Loucy (cell line): ENCODE measurements at regions not wholly inside any gene's neighbourhood (a gene's known extent, or its start where the extent isn't known, plus 50 kb on each side); places are given as distances from the start of the nearest gene placed in this dataset.

ENCODE experiments used
- H2AFZ ChIP-seq: fragments of 200-600 bp; sonication (generic); 2 replicates; pipeline ENCODE4 v1.6.0; 2016; ENCODE audit warnings: antibody characterized with exemption, mild to moderate bottlenecking, low read length, moderate library complexity
- H3F3A ChIP-seq: fragments of 200-600 bp; 2 replicates; pipeline ENCODE4 v1.6.0; 2016; ENCODE audit warnings: antibody characterized with exemption, low read depth, mild to moderate bottlenecking
- H3K27me3 ChIP-seq: fragments of 200-600 bp; sonication (generic); 2 replicates; pipeline ENCODE4 v1.6.1; 2014; ENCODE audit warnings: low read length, mild to moderate bottlenecking; ENCODE audit not compliant: insufficient read depth, poor library complexity, severe bottlenecking
- H3K36me3 ChIP-seq: fragments of 200-600 bp; sonication (generic); 2 replicates; pipeline ENCODE4 v1.6.1; 2016; ENCODE audit warnings: low read length; ENCODE audit not compliant: insufficient read depth
- H3K4me1 ChIP-seq: fragments of 200-600 bp; sonication (generic); 2 replicates; pipeline ENCODE4 v1.5.1; 2014; ENCODE audit warnings: low read length, mild to moderate bottlenecking; ENCODE audit not compliant: insufficient read depth, poor library complexity, severe bottlenecking
- H3K4me2 ChIP-seq: fragments of 200-600 bp; sonication (generic); 2 replicates; pipeline ENCODE4 v1.6.0; 2014; ENCODE audit warnings: antibody characterized with exemption, low read length, low read depth, mild to moderate bottlenecking; ENCODE audit not compliant: poor library complexity, severe bottlenecking
- H3K4me3 ChIP-seq: fragments of 200-600 bp; sonication (generic); 2 replicates; pipeline ENCODE4 v1.5.1; 2014; ENCODE audit warnings: low read length, mild to moderate bottlenecking, mixed read lengths; ENCODE audit not compliant: poor library complexity, severe bottlenecking
- H3K79me2 ChIP-seq: fragments of 200-600 bp; sonication (generic); 2 replicates; pipeline ENCODE4 v1.6.1; 2014; ENCODE audit warnings: low read length; ENCODE audit not compliant: insufficient read depth
- H3K9ac ChIP-seq: fragments of 200-600 bp; sonication (generic); 2 replicates; pipeline ENCODE4 v1.6.0; 2014; ENCODE audit warnings: mild to moderate bottlenecking, low read depth, low read length, moderate library complexity; ENCODE audit not compliant: poor library complexity, severe bottlenecking
- H3K9me2 ChIP-seq: fragments of 200-600 bp; sonication (generic); replicated peaks from 2 replicates; pipeline ENCODE4 v1.6.1; 2016; ENCODE audit warnings: low read depth, low read length, mixed read lengths
- H3K9me3 ChIP-seq: fragments of 200-600 bp; sonication (generic); 2 replicates; pipeline ENCODE4 v1.6.1; 2014; ENCODE audit warnings: mild to moderate bottlenecking, antibody characterized with exemption, low read length, low read depth; ENCODE audit not compliant: insufficient read depth
- H4K20me1 ChIP-seq: fragments of 200-600 bp; sonication (generic); 2 replicates; pipeline ENCODE4 v1.6.0; 2014; ENCODE audit warnings: antibody characterized with exemption, low read length, mild to moderate bottlenecking; ENCODE audit not compliant: insufficient read depth, poor library complexity, severe bottlenecking
- CTCF ChIP-seq: fragments of 200-600 bp; sonication (generic); conservative IDR thresholded peaks from 2 replicates; pipeline ENCODE4 v1.5.1; 2014; ENCODE audit warnings: mild to moderate bottlenecking, antibody characterized with exemption, low read length
- EZH2phosphoT487 ChIP-seq: fragments of 200-600 bp; IDR thresholded peaks from 2 replicates; pipeline ENCODE4 v1.6.1; 2018; ENCODE audit warnings: antibody characterized with exemption, mild to moderate bottlenecking, moderate library complexity, borderline replicate concordance

GRCh38 chr12:46464863-46465262 lies 92.3 kb upstream of the SLC38A2 start:
- no peak overlapping the region for H3K4me2 ChIP-seq
- no peaks in the 10 kb centered on the region for H3K9me3 ChIP-seq
- no peaks in the 10 kb centered on the region for H4K20me1 ChIP-seq
- no peaks in the 10 kb centered on the region for H3K9me2 ChIP-seq
- H3K79me2 ChIP-seq, result no peaks in the 10 kb centered on the region
- no peak overlapping the region for H2AFZ ChIP-seq
- H3F3A ChIP-seq, result no peaks in the 10 kb centered on the region
- H3K4me1 ChIP-seq, result peaks cover 24% of the 10 kb centered on the region
- H3K27me3 ChIP-seq, result no peaks in the 10 kb centered on the region
- no peaks in the 10 kb centered on the region for H3K36me3 ChIP-seq
- no peak overlapping the region for H3K4me3 ChIP-seq
- H3K9ac ChIP-seq, result no peak overlapping the region
- no peak for TF ChIP-seq CTCF
- TF ChIP-seq EZH2phosphoT487, result no peak

GRCh38 chr12:46462641-46463355 lies 90.2 kb upstream of the SLC38A2 start:
- Histone ChIP-seq H3K27me3 (no peaks in the 10 kb centered on the region), H4K20me1 (no peaks in the 10 kb centered on the region), H3K4me1 (peaks cover 39% of the 10 kb centered on the region), H3K9me3 (no peaks in the 10 kb centered on the region), H3K4me2 (no peak overlapping the region), H2AFZ (no peak overlapping the region), H3F3A (no peaks in the 10 kb centered on the region), H3K79me2 (no peaks in the 10 kb centered on the region), H3K36me3 (no peaks in the 10 kb centered on the region), H3K9me2 (no peaks in the 10 kb centered on the region), H3K9ac (no peak overlapping the region), H3K4me3 (no peak overlapping the region)
- TF ChIP-seq EZH2phosphoT487 (no peak), CTCF (no peak)

- Histone ChIP-seq H3F3A (no peaks in the 10 kb centered on the region), H3K9me3 (no peaks in the 10 kb centered on the region), H3K4me1 (peaks cover 41% of the 10 kb centered on the region), H3K4me3 (no peak overlapping the region), H3K9ac (no peak overlapping the region), H3K27me3 (no peaks in the 10 kb centered on the region), H3K9me2 (no peaks in the 10 kb centered on the region), H4K20me1 (no peaks in the 10 kb centered on the region), H3K4me2 (no peak overlapping the region), H3K36me3 (no peaks in the 10 kb centered on the region), H3K79me2 (no peaks in the 10 kb centered on the region), H2AFZ (0 out of 2 replicates have a peak overlapping the region, but pooled peaks have one; percentile 42)
- TF ChIP-seq CTCF (no peak), EZH2phosphoT487 (no peak)
These were observed 89.5 kb upstream of the SLC38A2 start for GRCh38 chr12:46461907-46462640.
